HEK293 (cell line): ENCODE measurements at regions not wholly inside any gene's neighbourhood (a gene's known extent, or its start where the extent isn't known, plus 50 kb on each side); places are given as distances from the start of the nearest gene placed in this dataset.

Source experiments
- CTCF ChIA-PET: fragments of 350-600 bp; formaldehyde crosslinking; extraction: SDS; loops from one replicate; lab custom pipeline; 2021; ENCODE audit warnings: antibody characterized with exemption; lab: Yijun Ruan, JAX
- POLR2A ChIA-PET: fragments of 300-600 bp; formaldehyde crosslinking; extraction: SDS; loops from one replicate; lab custom pipeline; 2020; ENCODE audit warnings: antibody characterized with exemption, inconsistent platforms; lab: Yijun Ruan, JAX
- H3K27ac ChIP-seq: fragments of 200-500 bp; sonication (Bioruptor generic); 2 replicates; pipeline ENCODE4 v1.5.1; 2014; ENCODE audit warnings: low read depth, low read length, control low read depth, inconsistent platforms; ENCODE audit errors: extremely low read depth
- H3K36me3 ChIP-seq, 2 experiments: fragments of 200-500 bp in 1 of 2; sonication (Bioruptor generic) in 1 of 2; 1 replicate in 1 of 2; 2 replicates in 1 of 2; pipeline ENCODE4 v1.5.1; 2014 to 2017; ENCODE audit warnings: inconsistent platforms in 2 of 2, low read length in 2 of 2; ENCODE audit not compliant: control insufficient read depth in 2 of 2, insufficient read depth in 1 of 2
- H3K4me1 ChIP-seq: fragments of 200-500 bp; sonication (Bioruptor generic); 2 replicates; pipeline ENCODE4 v1.5.1; 2014; ENCODE audit warnings: mild to moderate bottlenecking, low read length, inconsistent platforms; ENCODE audit not compliant: control insufficient read depth, insufficient read depth
- H3K4me3 ChIP-seq: 2 replicates; pipeline ENCODE4 v1.5.1; 2011; ENCODE audit warnings: low read depth, mild to moderate bottlenecking, control low read depth, low read length, moderate library complexity
- H3K9me3 ChIP-seq: fragments of 200-500 bp; sonication (Bioruptor generic); 2 replicates; pipeline ENCODE4 v1.5.1; 2014; ENCODE audit warnings: low read depth, low read length, inconsistent platforms; ENCODE audit not compliant: control insufficient read depth, insufficient read depth
- BCL11B ChIP-seq: fragments of 450-650 bp; formaldehyde crosslinking; IDR thresholded peaks from 2 replicates; pipeline ENCODE4 v1.5.1; 2016; ENCODE audit warnings: low read depth, missing biosample characterization, missing genetic modification characterization
- IKZF3 ChIP-seq: fragments of 450-650 bp; IDR thresholded peaks from 2 replicates; pipeline ENCODE4 v1.5.0; 2018; ENCODE audit warnings: missing biosample characterization, mild to moderate bottlenecking, missing genetic modification characterization, moderate library complexity
- PRDM1 ChIP-seq: fragments of 450-650 bp; formaldehyde crosslinking; IDR thresholded peaks from 2 replicates; pipeline ENCODE4; 2016; ENCODE audit warnings: missing biosample characterization, missing genetic modification characterization
- ZBTB21 ChIP-seq: fragments of 450-650 bp; formaldehyde crosslinking; IDR thresholded peaks from 2 replicates; pipeline ENCODE4 v1.5.1; 2017; ENCODE audit warnings: missing biosample characterization, missing genetic modification characterization
- ZIC2 ChIP-seq: fragments of 450-650 bp; formaldehyde crosslinking; IDR thresholded peaks from 2 replicates; pipeline ENCODE4 v1.5.1; 2016; ENCODE audit warnings: missing biosample characterization, missing genetic modification characterization
- ZNF19 ChIP-seq: fragments of 450-650 bp; formaldehyde crosslinking; IDR thresholded peaks from 2 replicates; pipeline ENCODE4; 2016; ENCODE audit warnings: missing biosample characterization, missing genetic modification characterization, low read depth
- ZNF24 ChIP-seq: fragments of 450-650 bp; formaldehyde crosslinking; IDR thresholded peaks from 2 replicates; pipeline ENCODE4 v1.5.1; 2016; ENCODE audit warnings: missing biosample characterization, missing genetic modification characterization
- ZNF366 ChIP-seq: fragments of 450-650 bp; formaldehyde crosslinking; conservative IDR thresholded peaks from 2 replicates; pipeline ENCODE4 v1.5.1; 2016; ENCODE audit warnings: missing biosample characterization, missing genetic modification characterization
- ZNF404 ChIP-seq: fragments of 450-650 bp; formaldehyde crosslinking; IDR thresholded peaks from 2 replicates; pipeline ENCODE4 v1.5.1; 2017; ENCODE audit warnings: missing biosample characterization, missing genetic modification characterization
- ZNF530 ChIP-seq: fragments of 450-650 bp; formaldehyde crosslinking; IDR thresholded peaks from 2 replicates; pipeline ENCODE4 v1.5.1; 2016; ENCODE audit warnings: low read depth, missing biosample characterization, missing genetic modification characterization
- ZNF600 ChIP-seq: fragments of 450-650 bp; formaldehyde crosslinking; IDR thresholded peaks from 2 replicates; pipeline ENCODE4 v1.5.1; 2016; ENCODE audit warnings: missing biosample characterization, missing genetic modification characterization
- ZNF610 ChIP-seq: fragments of 450-650 bp; formaldehyde crosslinking; IDR thresholded peaks from 2 replicates; pipeline ENCODE4 v1.5.1; 2016; ENCODE audit warnings: missing biosample characterization, missing genetic modification characterization, borderline replicate concordance
- ZXDB ChIP-seq: fragments of 450-650 bp; formaldehyde crosslinking; IDR thresholded peaks from 2 replicates; pipeline ENCODE4 v1.5.1; 2016; ENCODE audit warnings: missing biosample characterization, missing genetic modification characterization
- TF ChIP-seq, protein P1 (sequence below): fragments of 450-650 bp; formaldehyde crosslinking; IDR thresholded peaks from 2 replicates; pipeline ENCODE4 v1.5.1; 2017; ENCODE audit warnings: missing biosample characterization, mild to moderate bottlenecking, missing genetic modification characterization, moderate library complexity

DNA sequence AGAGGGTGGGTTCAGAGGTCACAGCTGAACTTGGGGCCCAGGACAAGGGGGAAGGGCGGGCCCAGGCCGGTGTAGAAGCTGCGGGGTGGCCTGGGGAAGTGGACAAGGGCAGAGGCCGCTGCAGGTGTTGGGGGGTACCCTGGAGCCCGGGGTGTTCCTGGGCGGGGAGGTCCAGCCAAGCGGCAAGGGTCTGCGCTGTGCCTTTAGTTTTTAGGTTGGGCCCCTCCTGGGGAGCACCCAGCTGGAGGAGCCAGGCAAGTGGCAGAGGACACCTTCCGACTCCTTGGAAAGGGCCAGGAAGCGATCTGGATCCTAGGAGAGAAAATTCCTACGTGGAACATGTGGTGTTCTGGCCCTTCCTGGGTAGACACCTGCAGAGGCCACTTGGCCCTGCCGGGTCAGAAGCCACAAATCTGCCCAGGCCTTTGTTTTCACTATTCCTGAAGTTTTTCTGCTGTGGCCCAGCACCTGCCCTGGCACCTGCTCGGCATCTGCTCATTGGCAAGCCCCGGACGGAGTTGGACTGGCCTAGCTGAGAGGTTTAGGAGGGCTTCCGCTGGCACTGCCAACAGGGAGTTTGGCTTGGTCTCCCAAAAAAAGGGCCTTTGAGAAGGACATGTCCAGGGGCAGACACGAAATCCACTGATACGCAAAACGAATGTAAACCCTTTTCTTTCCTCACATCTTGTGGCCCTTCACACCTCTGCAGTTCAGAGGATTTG, 61.1 kb downstream of the SMUG1 start:
- Histone ChIP-seq H3K4me3 (peak overlapping the region; percentile 75), H3K36me3 (peaks cover 15 to 38% of the 10 kb centered on the region in 2 experiments), H3K4me1 (peaks cover 29% of the 10 kb centered on the region), H3K9me3 (no peaks in the 10 kb centered on the region), H3K27ac (peak overlapping the region; percentile 99)
- POLR2A ChIA-PET = no interaction called here
- CTCF ChIA-PET = interaction anchor here (0.7 kb wide), 1 partner anchor 68 kb away, joined by 3 read pairs; no protein-coding TSS in a partner anchor
- 0 out of 2 replicates have a peak, but pooled peaks have one; percentile 41 for TF ChIP-seq ZNF600 (tag by site-specific recombination)
- peak; percentile 21 for TF ChIP-seq ZIC2 (tag by site-specific recombination)
- 0 out of 2 replicates have a peak, but pooled peaks have one; percentile 49 for TF ChIP-seq BCL11B (tag by site-specific recombination)
- no peak for TF ChIP-seq ZNF366
- no peak for TF ChIP-seq ZNF530 (tag by site-specific recombination)
- peak; percentile 30; the same call in 1 of the 2 replicates for TF ChIP-seq ZXDB (tag by site-specific recombination)
- no peak for TF ChIP-seq ZNF24 (tag by site-specific recombination)
- TF ChIP-seq, all 188 proteins: peak for 4

DNA sequence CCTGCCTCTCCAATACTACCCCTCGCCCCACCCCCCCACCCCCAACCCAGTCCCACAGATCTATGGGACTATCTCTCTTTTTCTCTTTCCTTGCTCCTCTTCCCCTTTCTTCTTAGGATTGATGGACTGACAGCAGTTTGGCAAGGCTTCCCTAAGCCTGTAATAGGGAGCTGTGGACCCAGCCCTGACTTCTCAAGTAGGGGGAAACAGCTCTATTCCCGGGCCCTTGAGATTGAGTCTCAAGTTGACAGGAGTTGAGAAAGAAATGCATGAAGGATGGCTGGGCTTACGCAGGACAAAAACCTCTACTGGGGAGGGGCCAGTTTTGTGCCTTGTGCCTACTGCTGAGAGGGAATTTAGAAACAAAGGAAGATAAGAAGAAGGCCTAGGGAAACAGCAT, 60.4 kb downstream of the SMUG1 start:
- Histone ChIP-seq H3K27ac (no peak overlapping the region), H3K36me3 (peaks cover 15 to 38% of the 10 kb centered on the region in 2 experiments), H3K4me1 (peaks cover 29% of the 10 kb centered on the region), H3K4me3 (no peak overlapping the region), H3K9me3 (no peaks in the 10 kb centered on the region)
- TF ChIP-seq ZNF610 (tag by site-specific recombination) (no peak), ZNF600 (tag by site-specific recombination) (peak; percentile 35), IKZF3 (tag by site-specific recombination) (peak; percentile 21; the same call in 1 of the 2 replicates)
- CTCF ChIA-PET = no interaction called here
- POLR2A ChIA-PET = no interaction called here

DNA sequence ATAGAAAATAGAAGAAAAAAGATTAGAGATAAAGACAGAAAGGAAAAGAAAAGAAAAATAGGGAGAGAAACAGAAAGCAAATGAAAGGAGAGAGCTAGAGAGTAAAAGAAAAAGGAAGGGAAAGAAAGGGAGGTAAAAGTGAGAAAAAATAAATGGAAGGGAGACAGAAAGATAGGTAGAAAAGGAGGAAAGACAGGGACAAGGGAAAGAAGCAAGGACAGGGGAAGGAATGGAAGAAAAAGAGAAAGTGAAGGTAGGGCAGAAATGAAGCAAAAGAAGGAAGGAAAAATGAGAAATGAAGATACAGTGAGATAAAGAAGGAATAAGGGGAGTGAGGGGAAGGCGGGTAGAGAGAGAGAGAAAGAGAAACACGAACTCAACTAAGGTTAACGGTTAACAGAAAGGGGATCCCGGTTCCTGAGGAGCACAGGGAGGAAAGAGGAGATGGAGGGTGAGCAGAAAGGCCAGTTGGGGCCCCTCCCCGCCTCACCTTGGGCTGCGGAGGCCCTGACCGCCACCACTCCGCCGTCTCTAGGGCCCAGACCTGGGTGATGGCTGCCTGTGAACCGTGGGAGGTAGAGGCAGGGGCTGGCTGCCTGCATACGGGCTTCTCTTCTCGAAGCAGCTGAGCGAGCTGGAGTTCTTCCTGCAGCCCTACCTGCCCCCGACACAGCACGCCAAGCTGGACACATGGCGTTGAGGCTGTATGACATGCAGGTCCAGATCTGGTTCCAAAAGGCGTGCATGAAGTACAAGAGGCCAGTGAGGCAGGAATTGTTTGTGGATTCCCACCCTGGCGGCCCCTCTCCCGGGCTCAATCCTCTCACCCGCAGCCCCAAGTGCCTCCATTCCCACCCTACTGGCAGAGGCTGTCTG, 59.5 kb downstream of the SMUG1 start:
- TF ChIP-seq ZBTB21 (tag by site-specific recombination) = no peak
- TF ChIP-seq ZNF366 = peak; percentile 97
- no peak for TF ChIP-seq ZNF404 (tag by site-specific recombination)
- TF ChIP-seq PRDM1 (tag by site-specific recombination) = peak; percentile 100
- TF ChIP-seq, protein P1, sequence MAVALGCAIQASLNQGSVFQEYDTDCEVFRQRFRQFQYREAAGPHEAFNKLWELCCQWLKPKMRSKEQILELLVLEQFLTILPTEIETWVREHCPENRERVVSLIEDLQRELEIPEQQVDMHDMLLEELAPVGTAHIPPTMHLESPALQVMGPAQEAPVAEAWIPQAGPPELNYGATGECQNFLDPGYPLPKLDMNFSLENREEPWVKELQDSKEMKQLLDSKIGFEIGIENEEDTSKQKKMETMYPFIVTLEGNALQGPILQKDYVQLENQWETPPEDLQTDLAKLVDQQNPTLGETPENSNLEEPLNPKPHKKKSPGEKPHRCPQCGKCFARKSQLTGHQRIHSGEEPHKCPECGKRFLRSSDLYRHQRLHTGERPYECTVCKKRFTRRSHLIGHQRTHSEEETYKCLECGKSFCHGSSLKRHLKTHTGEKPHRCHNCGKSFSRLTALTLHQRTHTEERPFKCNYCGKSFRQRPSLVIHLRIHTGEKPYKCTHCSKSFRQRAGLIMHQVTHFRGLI (tag by site-specific recombination) = no peak
- no peak for TF ChIP-seq ZNF19 (tag by site-specific recombination)
- TF ChIP-seq, all 188 proteins: peak for 2
- Histone ChIP-seq H3K4me3 (no peak overlapping the region), H3K27ac (peak overlapping the region; percentile 24; the same call in 1 of the 2 replicates), H3K9me3 (no peaks in the 10 kb centered on the region), H3K36me3 (peaks cover 15 to 38% of the 10 kb centered on the region in 2 experiments), H3K4me1 (peaks cover 27% of the 10 kb centered on the region)
- ChIA-PET POLR2A (no interaction called here), CTCF (interaction anchor here (1.1 kb wide), 1 partner anchor 97 kb away, joined by 7 read pairs; no protein-coding TSS in a partner anchor)
